H9 (cell line): ENCODE measurements at regions not wholly inside any gene's neighbourhood (a gene's known extent, or its start where the extent isn't known, plus 50 kb on each side); places are given as distances from the start of the nearest gene placed in this dataset.

ENCODE experiments used
- DNase-seq: peaks from one replicate; pipeline ENCODE4 v3.0.0-alpha.2; 2017
- H2AFZ ChIP-seq: one replicate; pipeline ENCODE4 v1.6.1; 2013; ENCODE audit warnings: mild to moderate bottlenecking, low read length, control low read depth, moderate library complexity
- H2AK5ac ChIP-seq: 2 replicates; pipeline ENCODE4 v1.6.1; 2013; ENCODE audit warnings: low read length, control low read depth, mixed read lengths; ENCODE audit not compliant: insufficient read length
- H2BK120ac ChIP-seq: one replicate; pipeline ENCODE4 v1.6.1; 2013; ENCODE audit warnings: low read depth, mild to moderate bottlenecking, low read length, control low read depth, inconsistent platforms; ENCODE audit not compliant: poor library complexity, severe bottlenecking
- H2BK12ac ChIP-seq: 2 replicates; pipeline ENCODE4 v1.6.1; 2013; ENCODE audit warnings: low read length, control low read depth, mixed read lengths, low read depth; ENCODE audit not compliant: insufficient read length
- H2BK15ac ChIP-seq: 2 replicates; pipeline ENCODE4 v1.6.1; 2013; ENCODE audit warnings: low read depth, low read length, control low read depth
- H2BK20ac ChIP-seq: one replicate; pipeline ENCODE4 v1.6.1; 2013; ENCODE audit warnings: low read depth, mild to moderate bottlenecking, low read length, control low read depth, inconsistent platforms; ENCODE audit not compliant: poor library complexity, severe bottlenecking
- H2BK5ac ChIP-seq: 2 replicates; pipeline ENCODE4 v1.6.1; 2013; ENCODE audit warnings: low read length, control low read depth, mixed read lengths; ENCODE audit not compliant: insufficient read length
- H3K14ac ChIP-seq: 2 replicates; pipeline ENCODE4 v1.6.1; 2013; ENCODE audit warnings: low read length, control low read depth; ENCODE audit not compliant: insufficient read depth
- H3K18ac ChIP-seq: 2 replicates; pipeline ENCODE4 v1.6.1; 2013; ENCODE audit warnings: low read depth, mild to moderate bottlenecking, mixed read lengths, low read length, control low read depth; ENCODE audit not compliant: insufficient read length
- H3K23ac ChIP-seq: 2 replicates; pipeline ENCODE4 v1.6.1; 2013; ENCODE audit warnings: low read length, control low read depth, mixed read lengths, low read depth; ENCODE audit not compliant: insufficient read length
- H3K23me2 ChIP-seq: 2 replicates; pipeline ENCODE4 v1.6.1; 2013; ENCODE audit warnings: low read depth, mild to moderate bottlenecking, mixed read lengths, low read length, control low read depth; ENCODE audit not compliant: insufficient read length, poor library complexity, severe bottlenecking
- H3K27ac ChIP-seq: 2 replicates; pipeline ENCODE4 v1.5.1; 2013; ENCODE audit warnings: low read length, control low read depth, mixed read lengths, low read depth; ENCODE audit not compliant: insufficient read length
- H3K27me3 ChIP-seq: 2 replicates; pipeline ENCODE4 v1.6.1; 2013; ENCODE audit warnings: low read length, control low read depth, inconsistent platforms; ENCODE audit not compliant: insufficient read depth
- H3K4ac ChIP-seq: 2 replicates; pipeline ENCODE4 v1.6.1; 2013; ENCODE audit warnings: low read depth, mild to moderate bottlenecking, control low read depth, inconsistent platforms, low read length, moderate library complexity
- H3K4me1 ChIP-seq: 2 replicates; pipeline ENCODE4 v1.6.1; 2013; ENCODE audit warnings: low read length, control low read depth, inconsistent platforms; ENCODE audit not compliant: insufficient read depth
- H3K4me2 ChIP-seq: 2 replicates; pipeline ENCODE4 v1.6.1; 2013; ENCODE audit warnings: low read length, control low read depth, mixed read lengths; ENCODE audit not compliant: insufficient read length, insufficient read depth
- H3K56ac ChIP-seq: 2 replicates; pipeline ENCODE4 v1.6.1; 2013; ENCODE audit warnings: low read depth, mild to moderate bottlenecking, mixed read lengths, low read length, control low read depth; ENCODE audit not compliant: insufficient read length
- H3K79me1 ChIP-seq: 2 replicates; pipeline ENCODE4 v1.6.1; 2013; ENCODE audit warnings: low read depth, mild to moderate bottlenecking, moderate library complexity, low read length, control low read depth, inconsistent platforms; ENCODE audit not compliant: insufficient read depth, poor library complexity, severe bottlenecking
- H3K79me2 ChIP-seq: 2 replicates; pipeline ENCODE4 v1.6.1; 2013; ENCODE audit warnings: low read length, control low read depth, inconsistent platforms; ENCODE audit not compliant: insufficient read depth
- H3K9ac ChIP-seq: 2 replicates; pipeline ENCODE4 v1.6.1; 2013; ENCODE audit warnings: low read length, control low read depth, mixed read lengths; ENCODE audit not compliant: insufficient read length; ENCODE audit errors: extremely low read depth
- H3K9me3 ChIP-seq: one replicate; pipeline ENCODE4 v1.6.1; 2013; ENCODE audit warnings: low read depth, low read length, inconsistent platforms; ENCODE audit not compliant: control insufficient read depth
- H3T11ph ChIP-seq: one replicate; pipeline ENCODE4 v1.6.1; 2013; ENCODE audit warnings: mild to moderate bottlenecking, low read length, control low read depth, inconsistent platforms
- H4K20me1 ChIP-seq: one replicate; pipeline ENCODE4 v1.6.1; 2013; ENCODE audit not compliant: control insufficient read depth, insufficient read length, insufficient read depth
- H4K5ac ChIP-seq: 2 replicates; pipeline ENCODE4 v1.6.1; 2013; ENCODE audit warnings: low read depth, mild to moderate bottlenecking, mixed read lengths, low read length, control low read depth; ENCODE audit not compliant: insufficient read length
- H4K8ac ChIP-seq: replicated peaks from 2 replicates; pipeline ENCODE4 v1.6.1; 2013; ENCODE audit warnings: low read length, control low read depth, mixed read lengths, low read depth; ENCODE audit not compliant: insufficient read length
- H4K91ac ChIP-seq: 2 replicates; pipeline ENCODE4 v1.6.1; 2013; ENCODE audit warnings: low read depth, mild to moderate bottlenecking, moderate library complexity, mixed read lengths, low read length, control low read depth; ENCODE audit not compliant: insufficient read length
- H3K27ac Mint-ChIP-seq, 3 experiments: 2 replicates in 2 of 3; 3 replicates in 1 of 3; pipeline ENCODE4 v1.8.0; 2020 to 2021; ENCODE audit warnings: mixed read lengths in 3 of 3, mild to moderate bottlenecking in 1 of 3, moderate library complexity in 1 of 3
- H3K27me3 Mint-ChIP-seq: 2 replicates; pipeline ENCODE4 v1.8.0; 2021; ENCODE audit warnings: low read depth, mild to moderate bottlenecking, moderate library complexity, mixed read lengths
- H3K36me3 Mint-ChIP-seq, 3 experiments: 2 replicates in 2 of 3; 3 replicates in 1 of 3; pipeline ENCODE4 v1.8.0; 2020 to 2021; ENCODE audit warnings: low read depth in 3 of 3, mixed read lengths in 3 of 3; ENCODE audit not compliant: insufficient read depth in 1 of 3
- H3K4me1 Mint-ChIP-seq, 2 experiments: 2 replicates each; pipeline ENCODE4 v1.8.0; 2020; ENCODE audit warnings: mixed read lengths in 2 of 2
- H3K4me3 Mint-ChIP-seq, 2 experiments: 2 replicates in 1 of 2; 3 replicates in 1 of 2; pipeline ENCODE4 v1.8.0; 2020 to 2021; ENCODE audit warnings: mild to moderate bottlenecking in 2 of 2, mixed read lengths in 2 of 2, moderate library complexity in 1 of 2
- H3K9me3 Mint-ChIP-seq, 2 experiments: 2 replicates in 1 of 2; 3 replicates in 1 of 2; pipeline ENCODE4 v1.8.0; 2020; ENCODE audit warnings: mild to moderate bottlenecking in 2 of 2, mixed read lengths in 2 of 2, moderate library complexity in 1 of 2
- CTCF ChIP-seq: fragments of 200-600 bp; sonication (generic); conservative IDR thresholded peaks from 3 replicates; pipeline ENCODE4 v1.8.0; 2021; ENCODE audit warnings: antibody characterized with exemption, mild to moderate bottlenecking
- WGBS: extraction: QIAGEN DNeasy Blood & Tissue Kit; methylation state at CpG from one replicate; pipeline ENCODE4 v1.1.7; 2013; ENCODE audit warnings: missing lambda C conversion rate, low lambda C conversion rate, mixed read lengths; ENCODE audit not compliant: insufficient read length; ENCODE audit errors: extremely low coverage; 5-methylcytosine and 5-hydroxymethylcytosine counted together

GRCh38 chr18:60096428-60096827, 196.6 kb downstream of the PMAIP1 start:
- Histone ChIP-seq H3K9ac (no peak overlapping the region), H3K4me2 (no peak overlapping the region), H3K79me2 (no peaks in the 10 kb centered on the region), H4K20me1 (no peaks in the 10 kb centered on the region), H2AK5ac (no peak overlapping the region), H3T11ph (no peak overlapping the region), H3K4ac (no peak overlapping the region), H3K23ac (no peak overlapping the region), H3K79me1 (no peaks in the 10 kb centered on the region), H4K5ac (no peak overlapping the region), H3K23me2 (no peaks in the 10 kb centered on the region), H4K91ac (no peak overlapping the region), H3K27me3 (no peaks in the 10 kb centered on the region), H3K4me1 (no peaks in the 10 kb centered on the region), H2BK5ac (no peak overlapping the region), H3K18ac (no peak overlapping the region), H2BK20ac (no peak overlapping the region), H2AFZ (no peak overlapping the region), H3K27ac (no peak overlapping the region), H3K56ac (no peak overlapping the region), H2BK15ac (no peak overlapping the region), H4K8ac (no peak overlapping the region), H2BK120ac (no peak overlapping the region), H3K14ac (no peak overlapping the region), H3K9me3 (no peaks in the 10 kb centered on the region), H2BK12ac (no peak overlapping the region)
- no peak overlapping the region for H3K27ac Mint-ChIP-seq
- H3K36me3 Mint-ChIP-seq, result peaks cover 0 to 6% (median 2%) of the 10 kb centered on the region in 3 experiments; a peak in 4 of 7 replicates
- H3K4me3 Mint-ChIP-seq, result no peak overlapping the region
- no peaks in the 10 kb centered on the region for H3K4me1 Mint-ChIP-seq
- no peak for TF ChIP-seq CTCF
- WGBS, result no CpG with 5 or more reads among the region's 1 CpG
- no peaks in the 10 kb centered on the region for H3K27me3 Mint-ChIP-seq
- peaks cover 5 to 7% of the 10 kb centered on the region in 2 experiments for H3K9me3 Mint-ChIP-seq
- no peak for DNase-seq
